ENCODE measurements at regions not wholly inside any gene's neighbourhood (a gene's known extent, or its start where the extent isn't known, plus 50 kb on each side); places are given as distances from the start of the nearest gene placed in this dataset.

GRCh38 chr10:78739444-78740053 lies 329.2 kb upstream of the ZMIZ1 start:
- no peak overlapping the region for H3K4me3 ChIP-seq (ENCODE audit: low read depth, low read length)
- TF ChIP-seq CTCF (IDR thresholded peaks at IDR 0.05; ENCODE audit: insufficient read depth, low read depth, low read length, missing control alignments), result no peak
- no peak for DNase-seq (ENCODE audit: low read depth)

GRCh38 chr10:78740976-78741915 lies 327.5 kb upstream of the ZMIZ1 start:
- DNase-seq (ENCODE audit: low read depth), result no peak
- H3K4me3 ChIP-seq (ENCODE audit: low read depth, low read length), result no peak overlapping the region
- TF ChIP-seq CTCF (IDR thresholded peaks at IDR 0.05; ENCODE audit: insufficient read depth, low read depth, low read length, missing control alignments), result no peak

- no peak for TF ChIP-seq CTCF (IDR thresholded peaks at IDR 0.05; ENCODE audit: insufficient read depth, low read depth, low read length, missing control alignments)
- no peak overlapping the region for H3K4me3 ChIP-seq (ENCODE audit: low read depth, low read length)
- DNase-seq (ENCODE audit: low read depth), result no peak
Observed at GRCh38 chr10:78742406-78742729, 326.4 kb upstream of the ZMIZ1 start.

GRCh38 chr10:78742730-78743615 lies 325.8 kb upstream of the ZMIZ1 start:
- no peak for TF ChIP-seq CTCF (IDR thresholded peaks at IDR 0.05; ENCODE audit: insufficient read depth, low read depth, low read length, missing control alignments)
- DNase-seq (ENCODE audit: low read depth), result no peak
- H3K4me3 ChIP-seq (ENCODE audit: low read depth, low read length), result no peak overlapping the region

GRCh38 chr10:78744056-78744455 lies 324.7 kb upstream of the ZMIZ1 start:
- no peak for DNase-seq (ENCODE audit: low read depth)
- no peak for TF ChIP-seq CTCF (IDR thresholded peaks at IDR 0.05; ENCODE audit: insufficient read depth, low read depth, low read length, missing control alignments)
- no peak overlapping the region for H3K4me3 ChIP-seq (ENCODE audit: low read depth, low read length)

GRCh38 chr10:78744491-78745090 lies 324.2 kb upstream of the ZMIZ1 start:
- no peak for TF ChIP-seq CTCF (IDR thresholded peaks at IDR 0.05; ENCODE audit: insufficient read depth, low read depth, low read length, missing control alignments)
- DNase-seq (ENCODE audit: low read depth), result no peak
- H3K4me3 ChIP-seq (ENCODE audit: low read depth, low read length), result no peak overlapping the region

All from GM12865 (cell line).